PC-3 (cell line): ENCODE measurements at regions not wholly inside any gene's neighbourhood (a gene's known extent, or its start where the extent isn't known, plus 50 kb on each side); places are given as distances from the start of the nearest gene placed in this dataset.

Experiments
- ATAC-seq: fragments of 200-7000 bp; cut with Tn5 transposase; 2 replicates; pipeline ENCODE4 v1.9.1; 2020; ENCODE audit warnings: mild to moderate bottlenecking, moderate library complexity
- BruUV-seq: library from RNA; stranded (reverse); fragments of 400-500 nt; replicated peaks from 2 replicates; lab custom pipeline; 2021; lab: Mats Ljungman, UMichigan
- CTCF ChIA-PET: fragments of 300-600 bp; sonication (Branson Sonifier 250); formaldehyde crosslinking; loops from one replicate; lab custom pipeline; 2022; ENCODE audit warnings: antibody characterized with exemption; lab: Charles Lee
- POLR2A ChIA-PET: fragments of 300-600 bp; sonication (Branson Sonifier 250); formaldehyde crosslinking; loops from one replicate; lab custom pipeline; 2022; ENCODE audit warnings: antibody characterized with exemption; ENCODE audit not compliant: unreplicated experiment; lab: Charles Lee
- DNase-seq: peaks from one replicate; pipeline ENCODE4 v3.0.0-alpha.2; 2015
- H2AFZ ChIP-seq: fragments of 300-600 bp; sonication (generic); 2 replicates; pipeline ENCODE4 v1.6.0; 2016; ENCODE audit warnings: antibody characterized with exemption, low read length
- H3F3A ChIP-seq: fragments of 300-600 bp; sonication (generic); one replicate; pipeline ENCODE4 v1.6.0; 2017; ENCODE audit warnings: antibody characterized with exemption, low read length, control low read depth, mild to moderate bottlenecking; ENCODE audit not compliant: unreplicated experiment
- H3K27ac ChIP-seq: fragments of 300-600 bp; sonication (generic); 2 replicates; pipeline ENCODE4 v1.5.1; 2016; ENCODE audit warnings: mild to moderate bottlenecking, low read length
- H3K27me3 ChIP-seq: fragments of 300-600 bp; sonication (generic); 2 replicates; pipeline ENCODE4 v1.6.1; 2016; ENCODE audit warnings: low read length, mixed read lengths
- H3K36me3 ChIP-seq: fragments of 300-600 bp; sonication (generic); 2 replicates; pipeline ENCODE4 v1.6.1; 2016; ENCODE audit warnings: low read depth, mixed run types, low read length, mixed read lengths
- H3K4me1 ChIP-seq: fragments of 300-600 bp; sonication (generic); 2 replicates; pipeline ENCODE4 v1.5.1; 2016; ENCODE audit warnings: low read length; ENCODE audit not compliant: insufficient read depth
- H3K4me2 ChIP-seq: fragments of 300-600 bp; sonication (generic); 2 replicates; pipeline ENCODE4 v1.6.0; 2016; ENCODE audit warnings: low read length
- H3K4me3 ChIP-seq: fragments of 300-600 bp; sonication (generic); 2 replicates; pipeline ENCODE4 v1.5.1; 2016; ENCODE audit warnings: mild to moderate bottlenecking, low read length, mixed read lengths
- H3K79me2 ChIP-seq: fragments of 300-600 bp; sonication (generic); 2 replicates; pipeline ENCODE4 v1.6.1; 2017; ENCODE audit warnings: low read length, mixed read lengths
- H3K9ac ChIP-seq: fragments of 300-600 bp; sonication (generic); 2 replicates; pipeline ENCODE4 v1.6.0; 2016; ENCODE audit warnings: mild to moderate bottlenecking, low read length
- H3K9me2 ChIP-seq: fragments of 300-600 bp; sonication (generic); replicated peaks from 2 replicates; pipeline ENCODE4 v1.6.1; 2016; ENCODE audit warnings: mixed run types, low read length, mixed read lengths
- H3K9me3 ChIP-seq: fragments of 300-600 bp; sonication (generic); 2 replicates; pipeline ENCODE4 v1.6.1; 2016; ENCODE audit warnings: low read length, mixed read lengths
- H4K20me1 ChIP-seq: fragments of 300-600 bp; sonication (generic); 2 replicates; pipeline ENCODE4 v1.6.1; 2016; ENCODE audit warnings: low read length, mixed read lengths
- CTCF ChIP-seq: fragments of 300-600 bp; sonication (generic); conservative IDR thresholded peaks from 2 replicates; pipeline ENCODE4 v1.5.1; 2017; ENCODE audit warnings: antibody characterized with exemption, low read depth, mild to moderate bottlenecking, low read length
- EZH2 ChIP-seq: fragments of 300-600 bp; sonication (generic); IDR thresholded peaks from one replicate; pipeline ENCODE4 v1.6.1; 2017; ENCODE audit warnings: antibody characterized with exemption, mild to moderate bottlenecking, low read length; ENCODE audit not compliant: unreplicated experiment
- EZH2phosphoT487 ChIP-seq: fragments of 300-600 bp; sonication (generic); IDR thresholded peaks from 2 replicates; pipeline ENCODE4 v1.6.1; 2018; ENCODE audit warnings: mild to moderate bottlenecking, antibody characterized with exemption, low read length, borderline replicate concordance
- intact Hi-C: fragments of 100-400 bp; cut with micrococcal nuclease; formaldehyde crosslinking; loops from 2 replicates; pipeline ENCODE4 v1.9.0; 2023

DNA sequence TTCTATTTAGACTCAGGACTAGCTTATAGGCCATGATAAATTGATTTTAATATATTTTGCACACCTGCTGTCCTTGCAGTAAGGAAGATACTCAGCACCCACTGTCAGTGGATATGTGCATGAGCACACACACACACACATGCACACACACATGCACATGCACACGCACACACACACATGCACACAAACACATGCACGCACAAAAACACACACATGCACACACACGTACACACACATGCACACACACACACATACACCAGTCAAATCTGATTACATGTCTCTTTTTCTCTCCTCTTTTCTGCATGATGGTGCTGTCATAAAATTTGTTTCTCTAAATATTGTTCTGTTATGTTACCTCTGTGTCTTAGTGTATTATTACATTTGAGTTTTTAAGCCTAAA, 87.3 kb upstream of the OSTN start:
- no peaks in the 10 kb centered on the region for H3K4me1 ChIP-seq
- H3K9me2 ChIP-seq: no peaks in the 10 kb centered on the region
- H3K4me3 ChIP-seq: no peak overlapping the region
- no peak overlapping the region for H3K9ac ChIP-seq
- H4K20me1 ChIP-seq: no peaks in the 10 kb centered on the region
- ChIA-PET POLR2A (no interaction called here), CTCF (no interaction called here)
- no peak for DNase-seq
- H3F3A ChIP-seq: no peaks in the 10 kb centered on the region
- no peaks in the 10 kb centered on the region for H3K9me3 ChIP-seq
- H3K36me3 ChIP-seq: no peaks in the 10 kb centered on the region
- no peak overlapping the region for H3K27ac ChIP-seq
- intact Hi-C loops: no loop called here
- TF ChIP-seq EZH2phosphoT487: no peak
- no peak for TF ChIP-seq EZH2
- no peak for TF ChIP-seq CTCF
- BruUV-seq: no TSS peak
- H3K27me3 ChIP-seq: no peaks in the 10 kb centered on the region
- no peak overlapping the region for H2AFZ ChIP-seq
- ATAC-seq: no peak
- H3K4me2 ChIP-seq: no peak overlapping the region
- no peaks in the 10 kb centered on the region for H3K79me2 ChIP-seq

DNA sequence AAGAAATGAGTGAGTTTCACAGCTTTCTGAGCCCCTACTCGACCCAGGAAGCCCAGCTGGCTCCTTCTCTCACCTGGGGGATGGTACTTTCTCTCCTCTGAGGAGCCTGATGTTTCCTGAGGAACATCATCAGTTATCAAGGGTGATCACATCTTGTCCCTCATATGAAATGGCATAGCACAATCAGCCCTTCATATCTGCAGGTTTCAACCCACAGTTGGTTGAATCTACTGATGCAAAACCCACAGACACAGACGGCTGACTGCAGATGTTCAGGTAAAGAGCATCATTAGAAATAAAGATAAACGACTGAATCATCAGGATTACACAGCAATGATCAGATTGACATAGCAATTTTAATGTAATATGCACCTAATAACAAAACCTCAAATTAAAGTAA, 93.6 kb upstream of the OSTN start:
- Histone ChIP-seq H3K36me3 (no peaks in the 10 kb centered on the region), H3K4me1 (no peaks in the 10 kb centered on the region), H3K27ac (no peak overlapping the region), H3K9ac (no peak overlapping the region), H3K4me2 (no peak overlapping the region), H3K4me3 (no peak overlapping the region), H3K27me3 (no peaks in the 10 kb centered on the region), H3K9me3 (no peaks in the 10 kb centered on the region), H3K9me2 (no peaks in the 10 kb centered on the region), H3F3A (no peaks in the 10 kb centered on the region), H3K79me2 (no peaks in the 10 kb centered on the region), H4K20me1 (no peaks in the 10 kb centered on the region), H2AFZ (no peak overlapping the region)
- ATAC-seq (no peak), DNase-seq (no peak)
- CTCF ChIA-PET: no interaction called here
- POLR2A ChIA-PET: no interaction called here
- intact Hi-C loops: no loop called here
- TF ChIP-seq EZH2 (no peak), CTCF (no peak), EZH2phosphoT487 (no peak)
- BruUV-seq: no TSS peak

- Histone ChIP-seq H3K79me2 (no peaks in the 10 kb centered on the region), H3F3A (no peaks in the 10 kb centered on the region), H3K9ac (no peak overlapping the region), H3K36me3 (no peaks in the 10 kb centered on the region), H2AFZ (no peak overlapping the region), H4K20me1 (no peaks in the 10 kb centered on the region), H3K27me3 (no peaks in the 10 kb centered on the region), H3K9me3 (no peaks in the 10 kb centered on the region), H3K4me1 (no peaks in the 10 kb centered on the region), H3K4me3 (no peak overlapping the region), H3K27ac (no peak overlapping the region), H3K9me2 (no peaks in the 10 kb centered on the region), H3K4me2 (no peak overlapping the region)
- no TSS peak for BruUV-seq
- ATAC-seq (no peak), DNase-seq (no peak)
- CTCF ChIA-PET: no interaction called here
- TF ChIP-seq EZH2: no peak
- no peak for TF ChIP-seq EZH2phosphoT487
- TF ChIP-seq CTCF: no peak
- intact Hi-C loops: no loop called here
- POLR2A ChIA-PET: no interaction called here
Measured at GRCh38 chr3:191100516-191100915, 98.5 kb upstream of the OSTN start.
